ENCODE measurements at regions not wholly inside any gene's neighbourhood (a gene's known extent, or its start where the extent isn't known, plus 50 kb on each side); places are given as distances from the start of the nearest gene placed in this dataset.

DNA sequence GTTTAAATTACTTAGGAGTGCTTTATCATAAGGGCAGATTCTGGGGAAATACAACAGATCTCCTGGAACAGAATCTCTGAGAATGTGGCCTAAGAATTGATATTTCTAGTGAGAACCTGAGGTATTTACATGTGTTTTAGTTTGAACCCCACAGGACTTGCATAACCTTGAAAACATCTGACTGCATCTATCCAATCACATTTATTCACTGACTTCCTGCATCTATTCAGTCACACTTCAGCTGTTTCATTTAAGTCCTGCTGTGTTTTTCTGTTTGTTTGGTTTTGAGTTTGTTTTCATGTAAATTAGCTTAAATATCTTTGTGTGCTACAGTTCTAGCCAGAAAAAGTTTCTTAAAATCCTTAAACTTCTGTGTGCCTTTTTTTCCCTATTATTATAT is 1260.7 kb downstream of the PLA2G4A start:
- no peaks in the 10 kb centered on the region for H3K9me3 ChIP-seq (ENCODE audit: control insufficient read depth in 4 of 4, low read length in 3 of 4)
- H3K36me3 ChIP-seq (ENCODE audit: control insufficient read depth in 4 of 4, insufficient read depth in 3 of 4, low read depth in 1 of 4, low read length in 3 of 4): no peaks in the 10 kb centered on the region
- no peaks in the 10 kb centered on the region for H3K27me3 ChIP-seq (ENCODE audit: control insufficient read depth in 4 of 4, insufficient read depth in 4 of 4, low read length in 3 of 4)
- TF ChIP-seq TAF1 (conservative IDR thresholded peaks at IDR 0.05): no peak
- no peak for TF ChIP-seq EGR1 (IDR thresholded peaks at IDR 0.05; ENCODE audit: low read depth in 2 of 2)
- TF ChIP-seq GABPA (IDR thresholded peaks at IDR 0.05 in 1 of 2, conservative IDR thresholded peaks at IDR 0.05 in 1 of 2): no peak
- TF ChIP-seq, protein P1, sequence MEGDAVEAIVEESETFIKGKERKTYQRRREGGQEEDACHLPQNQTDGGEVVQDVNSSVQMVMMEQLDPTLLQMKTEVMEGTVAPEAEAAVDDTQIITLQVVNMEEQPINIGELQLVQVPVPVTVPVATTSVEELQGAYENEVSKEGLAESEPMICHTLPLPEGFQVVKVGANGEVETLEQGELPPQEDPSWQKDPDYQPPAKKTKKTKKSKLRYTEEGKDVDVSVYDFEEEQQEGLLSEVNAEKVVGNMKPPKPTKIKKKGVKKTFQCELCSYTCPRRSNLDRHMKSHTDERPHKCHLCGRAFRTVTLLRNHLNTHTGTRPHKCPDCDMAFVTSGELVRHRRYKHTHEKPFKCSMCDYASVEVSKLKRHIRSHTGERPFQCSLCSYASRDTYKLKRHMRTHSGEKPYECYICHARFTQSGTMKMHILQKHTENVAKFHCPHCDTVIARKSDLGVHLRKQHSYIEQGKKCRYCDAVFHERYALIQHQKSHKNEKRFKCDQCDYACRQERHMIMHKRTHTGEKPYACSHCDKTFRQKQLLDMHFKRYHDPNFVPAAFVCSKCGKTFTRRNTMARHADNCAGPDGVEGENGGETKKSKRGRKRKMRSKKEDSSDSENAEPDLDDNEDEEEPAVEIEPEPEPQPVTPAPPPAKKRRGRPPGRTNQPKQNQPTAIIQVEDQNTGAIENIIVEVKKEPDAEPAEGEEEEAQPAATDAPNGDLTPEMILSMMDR (IDR thresholded peaks at IDR 0.05; ENCODE audit: low read depth, low read length, missing input control): no peak
- TF ChIP-seq NR2F2 (IDR thresholded peaks at IDR 0.05): no peak
- TF ChIP-seq RAD21 (IDR thresholded peaks at IDR 0.05): no peak
- TF ChIP-seq, protein P2, sequence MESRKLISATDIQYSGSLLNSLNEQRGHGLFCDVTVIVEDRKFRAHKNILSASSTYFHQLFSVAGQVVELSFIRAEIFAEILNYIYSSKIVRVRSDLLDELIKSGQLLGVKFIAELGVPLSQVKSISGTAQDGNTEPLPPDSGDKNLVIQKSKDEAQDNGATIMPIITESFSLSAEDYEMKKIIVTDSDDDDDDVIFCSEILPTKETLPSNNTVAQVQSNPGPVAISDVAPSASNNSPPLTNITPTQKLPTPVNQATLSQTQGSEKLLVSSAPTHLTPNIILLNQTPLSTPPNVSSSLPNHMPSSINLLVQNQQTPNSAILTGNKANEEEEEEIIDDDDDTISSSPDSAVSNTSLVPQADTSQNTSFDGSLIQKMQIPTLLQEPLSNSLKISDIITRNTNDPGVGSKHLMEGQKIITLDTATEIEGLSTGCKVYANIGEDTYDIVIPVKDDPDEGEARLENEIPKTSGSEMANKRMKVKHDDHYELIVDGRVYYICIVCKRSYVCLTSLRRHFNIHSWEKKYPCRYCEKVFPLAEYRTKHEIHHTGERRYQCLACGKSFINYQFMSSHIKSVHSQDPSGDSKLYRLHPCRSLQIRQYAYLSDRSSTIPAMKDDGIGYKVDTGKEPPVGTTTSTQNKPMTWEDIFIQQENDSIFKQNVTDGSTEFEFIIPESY (IDR thresholded peaks at IDR 0.05): no peak
- TF ChIP-seq, protein P3, sequence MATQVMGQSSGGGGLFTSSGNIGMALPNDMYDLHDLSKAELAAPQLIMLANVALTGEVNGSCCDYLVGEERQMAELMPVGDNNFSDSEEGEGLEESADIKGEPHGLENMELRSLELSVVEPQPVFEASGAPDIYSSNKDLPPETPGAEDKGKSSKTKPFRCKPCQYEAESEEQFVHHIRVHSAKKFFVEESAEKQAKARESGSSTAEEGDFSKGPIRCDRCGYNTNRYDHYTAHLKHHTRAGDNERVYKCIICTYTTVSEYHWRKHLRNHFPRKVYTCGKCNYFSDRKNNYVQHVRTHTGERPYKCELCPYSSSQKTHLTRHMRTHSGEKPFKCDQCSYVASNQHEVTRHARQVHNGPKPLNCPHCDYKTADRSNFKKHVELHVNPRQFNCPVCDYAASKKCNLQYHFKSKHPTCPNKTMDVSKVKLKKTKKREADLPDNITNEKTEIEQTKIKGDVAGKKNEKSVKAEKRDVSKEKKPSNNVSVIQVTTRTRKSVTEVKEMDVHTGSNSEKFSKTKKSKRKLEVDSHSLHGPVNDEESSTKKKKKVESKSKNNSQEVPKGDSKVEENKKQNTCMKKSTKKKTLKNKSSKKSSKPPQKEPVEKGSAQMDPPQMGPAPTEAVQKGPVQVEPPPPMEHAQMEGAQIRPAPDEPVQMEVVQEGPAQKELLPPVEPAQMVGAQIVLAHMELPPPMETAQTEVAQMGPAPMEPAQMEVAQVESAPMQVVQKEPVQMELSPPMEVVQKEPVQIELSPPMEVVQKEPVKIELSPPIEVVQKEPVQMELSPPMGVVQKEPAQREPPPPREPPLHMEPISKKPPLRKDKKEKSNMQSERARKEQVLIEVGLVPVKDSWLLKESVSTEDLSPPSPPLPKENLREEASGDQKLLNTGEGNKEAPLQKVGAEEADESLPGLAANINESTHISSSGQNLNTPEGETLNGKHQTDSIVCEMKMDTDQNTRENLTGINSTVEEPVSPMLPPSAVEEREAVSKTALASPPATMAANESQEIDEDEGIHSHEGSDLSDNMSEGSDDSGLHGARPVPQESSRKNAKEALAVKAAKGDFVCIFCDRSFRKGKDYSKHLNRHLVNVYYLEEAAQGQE (IDR thresholded peaks at IDR 0.05): no peak
- TF ChIP-seq SP1 (IDR thresholded peaks at IDR 0.05): no peak
- TF ChIP-seq FOXA1 (IDR thresholded peaks at IDR 0.05): no peak
- no peak for TF ChIP-seq JUND (IDR thresholded peaks at IDR 0.05)
- no peak for TF ChIP-seq FOXA2 (IDR thresholded peaks at IDR 0.05)
- TF ChIP-seq HNF4A (conservative IDR thresholded peaks at IDR 0.05): no peak
- TF ChIP-seq YY1 (IDR thresholded peaks at IDR 0.05): no peak
- TF ChIP-seq, protein P4, sequence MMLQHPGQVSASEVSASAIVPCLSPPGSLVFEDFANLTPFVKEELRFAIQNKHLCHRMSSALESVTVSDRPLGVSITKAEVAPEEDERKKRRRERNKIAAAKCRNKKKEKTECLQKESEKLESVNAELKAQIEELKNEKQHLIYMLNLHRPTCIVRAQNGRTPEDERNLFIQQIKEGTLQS (IDR thresholded peaks at IDR 0.05): no peak
- TF ChIP-seq, protein P5, sequence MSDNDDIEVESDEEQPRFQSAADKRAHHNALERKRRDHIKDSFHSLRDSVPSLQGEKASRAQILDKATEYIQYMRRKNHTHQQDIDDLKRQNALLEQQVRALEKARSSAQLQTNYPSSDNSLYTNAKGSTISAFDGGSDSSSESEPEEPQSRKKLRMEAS (IDR thresholded peaks at IDR 0.05): no peak
- TF ChIP-seq HNF4G (IDR thresholded peaks at IDR 0.05): no peak
- TF ChIP-seq RXRA (IDR thresholded peaks at IDR 0.05): no peak
- no peak overlapping the region for H3K4me3 ChIP-seq (ENCODE audit: low read depth in 1 of 3, low read length in 3 of 3)
- no peak overlapping the region for H3K27ac ChIP-seq (ENCODE audit: low read depth in 1 of 2, low read length in 2 of 2)
- H3K4me1 ChIP-seq (ENCODE audit: control insufficient read depth in 4 of 4, insufficient read depth in 4 of 4, low read length in 3 of 4): no peaks in the 10 kb centered on the region
- no peak for DNase-seq (ENCODE audit: low spot score)
- H3K9ac ChIP-seq (ENCODE audit: low read depth in 1 of 2, low read length in 2 of 2): no peak overlapping the region

All from liver (tissue), 7 donors.